ENCODE measurements at regions not wholly inside any gene's neighbourhood (a gene's known extent, or its start where the extent isn't known, plus 50 kb on each side); places are given as distances from the start of the nearest gene placed in this dataset.

DNA sequence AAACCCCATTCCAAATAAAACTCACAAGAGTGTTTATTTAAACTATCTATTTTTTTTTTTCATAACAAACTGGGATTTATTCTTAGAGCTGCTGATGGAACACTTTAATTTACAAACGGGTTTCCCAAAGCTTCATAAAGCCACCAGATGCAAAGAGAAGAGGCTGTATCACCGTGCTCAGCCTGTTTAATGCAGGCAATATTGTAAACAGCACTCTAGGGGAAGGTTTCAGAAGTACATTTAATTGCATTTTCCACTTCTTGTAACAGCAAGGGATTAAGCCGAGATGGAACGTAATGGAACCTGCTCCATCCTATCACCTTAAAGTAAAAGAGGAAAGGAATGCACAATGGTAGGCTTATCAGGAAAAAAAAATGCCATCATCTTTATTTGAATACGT is 550.6 kb upstream of the ARGLU1 start (continued):
- TF ChIP-seq KAT8 (IDR thresholded peaks at IDR 0.05; ENCODE audit: low read depth): no peak
- TF ChIP-seq SMC3 (conservative IDR thresholded peaks at IDR 0.05; ENCODE audit: insufficient read depth, low read depth, low read length): no peak

GRCh38 chr13:107117327-107118012 is 549.5 kb upstream of the ARGLU1 start:
- CTCF ChIA-PET (ENCODE audit: low intra/inter-chr PET ratio): no interaction called here
- no peak overlapping the region for H2AFZ ChIP-seq (ENCODE audit: low read depth, low read length)
- no peak overlapping the region for H3K4me3 ChIP-seq
- no TSS peak for BruUV-seq (replicated peaks)
- H3K27me3 ChIP-seq (ENCODE audit: control insufficient read depth in 2 of 2, insufficient read depth in 2 of 2, low read length in 2 of 2): no peaks in the 10 kb centered on the region
- H3K79me2 ChIP-seq (ENCODE audit: control insufficient read depth, insufficient read depth, low read length): no peaks in the 10 kb centered on the region
- TF ChIP-seq PYGO2 (tag; IDR thresholded peaks at IDR 0.05): no peak
- TF ChIP-seq NEUROD1 (IDR thresholded peaks at IDR 0.05; ENCODE audit: borderline replicate concordance, low read depth, low read length, partially characterized antibody): no peak
- no peak for TF ChIP-seq PRDM10 (IDR thresholded peaks at IDR 0.05; ENCODE audit: partially characterized antibody)
- TF ChIP-seq POU5F1 (IDR thresholded peaks at IDR 0.05; ENCODE audit: borderline replicate concordance, low read depth, low read length, partially characterized antibody): no peak
- WGBS (ENCODE audit: insufficient coverage, low coverage, missing lambda C conversion rate): 2% methylated on average over 9 of the region's 15 CpGs
- DNase-seq (ENCODE audit: extremely low read depth in 1 of 4, low spot score in 3 of 4): no peak
- no peak overlapping the region for H3K4me2 ChIP-seq (ENCODE audit: insufficient read depth, low read length)
- no peaks in the 10 kb centered on the region for H3K4me1 ChIP-seq (replicated peaks in 1 of 2; ENCODE audit: control insufficient read depth in 2 of 2, insufficient read depth in 2 of 2, low read length in 2 of 2)
- no peaks in the 10 kb centered on the region for H3K36me3 ChIP-seq (ENCODE audit: control insufficient read depth, insufficient read depth, low read length)
- H3K9me3 ChIP-seq (replicated peaks; ENCODE audit: control insufficient read depth, insufficient read depth, low read depth, low read length): no peaks in the 10 kb centered on the region
- in situ Hi-C loops (cut with MboI) (no loop called here), intact Hi-C loops (cut with micrococcal nuclease) (no loop called here)
- no peaks in the 10 kb centered on the region for H3K9me1 ChIP-seq (ENCODE audit: control insufficient read depth, insufficient read depth, low read length)
- POLR2A ChIA-PET: no interaction called here
- H4K20me1 ChIP-seq (replicated peaks; ENCODE audit: control insufficient read depth, insufficient read depth, low read length): no peaks in the 10 kb centered on the region
- no peak overlapping the region for H3K9ac ChIP-seq (ENCODE audit: insufficient read depth in 1 of 2, low read depth in 2 of 2, low read length in 2 of 2)
- ATAC-seq: no peak
- no peak overlapping the region for H3K27ac ChIP-seq (ENCODE audit: extremely low read depth, low read depth, low read length)
- FAIRE-seq: no peak

Measured in K562 (cell line).